HG03378 (cell line): ENCODE measurements at regions not wholly inside any gene's neighbourhood (a gene's known extent, or its start where the extent isn't known, plus 50 kb on each side); places are given as distances from the start of the nearest gene placed in this dataset.

Experiments
- ATAC-seq: cut with Tn5 transposase; IDR thresholded peaks from one replicate; pipeline ENCODE4 v1.9.1; 2021; ENCODE audit warnings: mild to moderate bottlenecking, moderate library complexity; ENCODE audit not compliant: unreplicated experiment

DNA sequence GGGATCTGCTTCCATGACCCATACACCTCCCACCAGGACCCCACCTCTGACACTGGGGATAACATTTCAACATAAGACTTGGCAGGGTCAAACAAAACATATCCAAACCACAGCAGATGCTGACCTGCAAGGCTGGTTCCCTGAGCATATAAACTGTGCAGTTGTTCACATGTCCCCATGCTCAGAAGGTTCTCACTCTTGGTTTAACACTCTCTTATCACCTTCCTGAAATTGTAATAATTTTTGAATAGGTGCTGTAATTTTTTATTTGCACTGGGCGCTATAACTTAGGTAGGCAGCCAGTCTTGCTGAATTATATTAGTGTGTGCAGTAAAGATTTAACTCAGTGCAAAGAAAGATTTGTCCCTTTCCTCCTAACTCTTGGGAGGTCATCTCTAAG lies 824.8 kb upstream of the SOX9 start:
- ATAC-seq = no peak

DNA sequence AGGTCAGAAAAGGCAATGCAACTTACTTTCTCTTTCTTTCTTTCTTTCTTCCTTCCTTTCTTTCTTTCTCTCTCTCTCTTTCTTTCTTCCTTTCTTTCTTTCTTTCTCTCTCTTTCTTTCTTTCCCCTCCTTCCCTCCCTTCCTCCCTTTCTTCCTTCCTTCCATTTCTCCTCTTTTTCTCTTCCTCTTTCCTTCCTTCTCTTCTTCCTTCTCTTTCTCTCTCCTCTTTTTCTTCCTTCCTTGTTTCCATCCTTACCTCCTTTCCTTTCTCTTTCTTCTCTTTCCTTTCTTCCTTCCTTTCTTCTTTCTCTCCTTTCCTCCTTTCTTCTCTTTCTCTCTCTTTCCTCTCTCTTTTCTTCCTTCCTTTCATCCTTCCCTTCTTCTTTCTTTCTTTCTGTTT lies 819.8 kb upstream of the SOX9 start:
- ATAC-seq = no peak

DNA sequence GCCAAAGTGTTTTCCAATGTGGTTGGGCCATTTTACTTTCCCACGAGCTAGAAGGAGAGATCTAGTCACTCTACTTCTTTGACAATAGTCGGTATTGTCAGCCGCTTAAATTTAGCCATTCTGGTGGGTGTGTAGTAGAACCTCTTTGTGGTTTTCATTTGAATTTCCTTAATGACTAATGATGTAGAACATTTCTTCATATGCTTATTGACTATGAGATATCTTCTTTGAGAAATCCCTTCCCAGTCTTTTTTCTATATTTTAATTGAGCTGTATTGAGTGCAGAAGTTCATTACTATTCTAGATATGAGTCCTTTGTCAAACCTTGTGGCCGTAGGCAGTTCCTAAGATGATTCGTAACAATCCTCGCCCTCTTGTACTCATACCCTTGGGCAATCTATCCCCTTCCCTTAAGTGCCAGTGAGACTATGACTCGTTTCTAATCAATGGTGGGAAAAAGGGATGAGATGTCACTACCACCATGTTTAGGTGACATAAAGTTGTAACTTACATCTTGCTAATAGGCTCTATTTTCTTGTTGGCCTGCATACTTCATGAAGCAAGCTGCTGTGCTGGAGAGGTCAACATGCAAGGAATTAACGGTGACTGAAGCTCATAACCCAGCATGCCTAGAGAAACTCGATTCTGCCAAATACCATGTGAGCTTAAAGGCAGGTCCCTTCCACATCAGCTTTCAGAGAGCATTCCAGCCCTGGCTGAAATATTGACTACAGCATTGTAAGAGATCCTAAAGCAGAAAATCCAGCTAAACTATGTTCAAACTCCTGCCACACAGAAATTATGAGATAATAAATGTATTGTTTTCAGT lies 817.9 kb upstream of the SOX9 start:
- no peak for ATAC-seq

DNA sequence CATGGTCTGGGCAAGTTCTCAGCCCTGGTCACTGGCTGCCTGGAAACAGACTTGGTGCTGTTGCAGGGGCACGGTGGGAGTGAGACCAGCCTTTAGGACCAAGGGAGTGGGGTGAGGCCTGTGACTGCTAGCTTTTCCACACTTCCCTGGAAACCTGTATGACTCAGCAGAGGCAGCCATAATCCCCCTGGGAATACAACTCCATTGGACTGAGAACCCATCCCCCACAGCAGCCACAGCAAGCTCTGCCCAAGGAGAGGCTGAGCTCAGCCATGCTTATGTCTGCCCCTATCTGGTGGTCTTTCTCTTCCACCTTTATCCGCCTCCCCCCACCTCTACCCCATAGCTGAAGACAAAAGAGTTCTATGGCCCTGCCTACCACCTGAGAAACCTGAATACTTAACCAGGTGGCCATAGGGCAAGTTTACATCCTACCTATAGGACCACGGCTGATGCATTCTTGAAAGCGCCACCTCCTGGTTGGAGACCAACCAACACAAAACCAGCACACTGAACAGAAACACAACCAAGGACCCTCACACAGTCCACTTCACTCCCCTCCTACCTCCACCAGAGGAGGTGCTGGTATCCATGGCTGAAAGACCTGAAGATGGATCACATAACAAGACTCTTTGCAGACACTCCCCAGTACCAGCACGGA lies 816.2 kb upstream of the SOX9 start:
- no peak for ATAC-seq

DNA sequence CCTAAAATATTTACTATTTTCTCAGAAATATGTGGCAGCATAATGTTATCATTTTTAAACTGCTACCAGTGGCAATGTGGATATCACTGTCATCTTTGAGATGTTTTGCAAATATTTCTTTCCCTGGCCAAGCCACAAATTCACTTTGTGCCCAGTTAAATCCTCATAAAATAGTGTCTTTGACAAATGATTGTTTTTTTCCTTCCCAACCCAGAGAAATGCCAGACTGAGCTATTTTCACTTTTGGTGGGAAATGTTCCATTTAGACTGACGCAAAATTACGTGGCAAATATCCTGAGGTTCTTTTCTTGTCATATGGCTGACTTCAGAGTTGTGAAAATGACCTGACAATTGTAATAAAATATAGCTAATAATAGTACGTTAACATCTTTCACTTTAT lies 807.0 kb upstream of the SOX9 start:
- no peak for ATAC-seq

DNA sequence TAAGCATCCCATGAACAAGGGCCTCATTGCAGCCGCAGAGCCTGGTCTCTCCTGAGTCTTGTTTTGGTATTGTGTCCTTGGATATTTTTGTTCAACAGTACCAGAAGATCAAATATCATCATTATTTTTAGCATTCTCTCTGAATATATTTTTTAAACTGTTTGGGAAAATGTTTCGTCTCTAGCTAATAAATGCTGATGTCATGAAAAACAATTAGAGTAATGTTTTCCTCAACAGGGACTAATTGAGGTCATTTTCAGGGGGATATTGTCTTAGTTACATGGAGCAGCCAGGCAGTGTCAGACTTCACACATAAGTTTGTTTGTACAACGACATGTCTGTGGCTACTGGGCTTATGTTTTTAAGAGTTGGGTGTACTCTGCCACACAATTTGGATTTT lies 805.3 kb upstream of the SOX9 start:
- no peak for ATAC-seq

DNA sequence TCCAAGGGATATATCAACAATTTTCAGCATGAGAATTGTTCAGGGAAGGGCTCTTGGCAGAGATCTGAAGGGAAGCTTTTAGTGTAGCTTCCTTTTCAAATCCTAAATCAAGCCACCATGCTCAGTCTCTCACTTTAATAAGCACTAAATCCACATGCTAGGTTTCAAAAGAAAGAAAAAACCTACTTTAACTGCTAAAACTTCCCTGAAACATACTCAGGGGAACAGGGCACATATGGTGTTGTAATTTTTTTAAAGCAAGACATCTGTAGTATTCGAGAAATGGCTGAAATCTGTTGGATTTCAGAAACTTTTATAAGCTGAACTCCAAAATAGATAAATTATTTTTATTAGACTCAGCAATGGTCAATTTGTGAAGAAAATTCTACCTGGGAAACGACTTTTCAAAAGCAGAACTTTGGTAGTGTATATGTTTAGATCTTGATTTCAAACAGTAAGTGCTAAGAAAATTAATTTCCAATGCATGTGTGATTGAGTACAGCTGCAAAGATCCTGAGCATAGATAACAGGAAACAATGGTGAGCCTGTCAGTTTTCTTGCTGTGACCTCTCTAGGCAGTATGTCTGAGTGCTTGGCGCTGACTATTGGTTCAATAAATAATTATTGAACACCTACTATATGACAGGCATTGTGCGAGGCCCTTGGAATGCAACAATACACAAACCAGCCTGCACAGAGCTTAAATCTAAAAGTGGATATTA lies 804.5 kb upstream of the SOX9 start:
- no peak for ATAC-seq

DNA sequence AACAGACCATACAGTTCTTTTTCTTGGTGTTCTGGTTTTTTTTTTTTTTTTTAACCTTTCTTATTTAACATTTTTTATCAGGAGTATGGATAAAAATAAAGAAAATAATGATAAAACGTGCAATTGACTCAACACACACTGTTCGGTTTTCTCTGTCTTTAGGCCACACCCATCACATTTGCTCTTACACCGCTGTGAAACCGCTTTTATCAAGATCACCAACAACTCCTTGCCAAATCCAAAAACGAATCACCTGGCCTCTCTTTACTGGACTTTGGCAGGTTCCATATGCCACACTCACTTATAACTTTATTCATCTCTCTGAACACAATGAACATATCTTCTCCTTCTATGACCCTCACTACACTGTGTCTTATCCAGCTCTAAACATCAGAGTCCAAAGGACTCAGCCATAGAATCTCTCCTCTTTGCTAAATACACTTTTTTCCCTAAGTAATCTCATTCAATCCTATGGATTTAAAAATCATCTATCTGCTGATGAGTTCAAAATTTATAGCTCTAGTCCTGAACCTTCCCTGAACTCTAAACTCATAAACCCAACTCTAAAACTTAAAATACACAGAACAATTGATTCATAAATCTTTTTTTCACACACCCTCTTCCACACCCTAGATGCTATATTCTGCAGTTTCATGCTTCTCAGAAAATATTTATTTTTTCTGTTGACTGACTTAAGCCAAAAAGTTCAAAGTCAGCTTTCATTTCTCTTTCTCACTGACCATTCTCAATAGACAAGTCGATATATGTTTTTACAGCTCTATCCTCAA lies 800.6 kb upstream of the SOX9 start:
- ATAC-seq = no peak

DNA sequence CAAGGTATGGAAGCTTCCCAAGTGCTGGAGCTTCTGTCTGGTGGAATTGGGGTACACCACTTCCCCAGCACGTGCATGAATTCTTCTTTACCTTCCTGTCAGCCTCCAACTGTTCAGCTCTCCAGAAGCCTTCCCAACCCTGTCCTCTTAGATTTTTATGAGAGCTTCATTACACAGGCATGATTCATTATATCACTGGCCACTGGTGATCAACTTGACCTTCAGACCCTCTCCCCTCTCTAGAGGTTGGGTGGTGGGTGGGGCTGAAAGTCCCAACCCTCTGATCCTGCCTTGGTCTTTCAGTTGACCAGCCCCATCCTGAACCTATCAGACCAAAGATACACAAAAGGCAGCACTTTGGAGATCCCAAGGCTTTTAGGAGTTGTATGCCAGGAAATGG lies 795.7 kb upstream of the SOX9 start:
- no peak for ATAC-seq

DNA sequence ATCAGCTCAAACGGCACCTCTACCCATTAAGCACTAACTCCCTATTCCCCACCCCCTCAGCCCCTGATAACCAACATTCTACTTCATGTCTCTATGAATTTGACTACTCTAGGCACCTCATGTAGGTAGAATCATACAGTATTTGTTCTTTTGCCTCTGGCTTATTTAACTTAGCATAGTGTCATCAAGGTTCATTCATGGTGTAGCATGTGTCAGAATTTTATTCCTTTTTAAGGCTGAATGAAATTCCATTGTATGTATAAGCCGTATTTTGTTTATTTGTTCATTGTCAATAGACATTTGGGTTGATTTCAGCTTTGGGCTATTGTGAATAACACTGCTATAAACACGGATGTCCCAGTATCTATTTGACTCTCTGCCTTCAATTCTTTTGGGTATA lies 794.9 kb upstream of the SOX9 start:
- no peak for ATAC-seq

DNA sequence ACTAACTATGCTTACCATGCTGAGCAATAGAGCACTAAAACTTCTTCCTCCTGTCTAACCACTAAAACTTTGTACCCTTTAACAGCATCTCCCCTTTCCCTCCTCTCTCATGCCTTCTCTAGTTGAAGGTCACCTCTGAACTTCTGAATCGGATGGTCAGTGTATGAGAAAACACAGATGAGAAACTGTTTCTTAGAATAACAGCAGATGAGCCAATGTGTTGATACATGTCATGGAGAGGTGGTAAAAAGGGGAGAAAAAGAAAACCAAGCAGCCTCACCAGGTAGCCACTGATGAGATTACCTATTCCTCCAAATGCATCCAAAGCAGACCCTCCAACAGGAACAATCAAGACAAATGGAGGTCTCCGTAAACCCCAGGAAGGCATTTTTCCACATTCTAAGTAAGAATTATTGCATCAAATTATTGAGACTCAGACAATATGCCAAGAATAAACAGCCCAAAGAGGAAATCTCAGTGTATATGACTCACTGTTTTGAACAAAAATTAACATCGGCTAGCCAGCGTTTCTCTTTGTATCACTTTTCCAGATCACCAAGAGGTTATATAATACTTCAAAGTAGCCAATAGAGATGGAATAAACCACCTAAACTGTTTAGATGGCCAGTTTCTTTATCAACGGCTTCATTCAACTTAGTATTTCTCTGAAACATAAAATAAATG lies 793.3 kb upstream of the SOX9 start:
- ATAC-seq = no peak

DNA sequence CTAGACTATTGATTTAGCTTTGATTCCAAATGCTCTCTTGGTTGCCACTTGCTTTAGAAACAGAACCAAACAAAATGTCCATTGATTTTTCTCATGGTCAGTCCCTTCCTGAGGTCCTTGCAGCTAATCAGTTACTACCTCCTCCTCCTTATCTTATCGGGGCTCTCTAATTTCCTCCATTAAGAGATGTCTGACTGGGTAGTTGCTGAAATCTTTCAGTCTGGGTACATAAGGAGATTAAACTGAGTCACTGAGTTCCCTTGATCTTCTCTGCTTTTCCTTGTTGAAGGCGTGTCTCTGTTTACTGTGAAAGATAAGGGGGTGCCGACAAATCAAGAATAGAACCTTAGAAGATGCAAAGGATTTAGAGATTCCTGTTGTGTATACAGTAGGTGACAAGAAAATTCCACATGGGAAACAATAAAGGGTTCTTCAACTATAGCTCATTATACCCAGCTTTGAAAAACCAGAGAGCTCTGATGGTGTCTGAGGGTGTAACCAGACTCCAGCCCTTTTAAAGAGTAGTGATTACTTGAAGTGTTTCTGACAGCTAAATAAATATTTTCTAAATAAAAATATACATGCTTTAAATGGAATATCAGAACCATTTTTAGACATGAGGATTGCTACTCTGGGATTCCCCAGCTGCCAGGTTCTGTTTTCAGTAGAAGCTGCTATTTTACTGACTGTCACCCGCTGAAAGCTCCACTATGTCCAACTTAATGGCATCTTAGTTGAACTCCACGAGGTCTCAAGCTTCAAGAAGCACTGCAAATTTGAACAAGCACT lies 791.3 kb upstream of the SOX9 start:
- ATAC-seq = no peak

DNA sequence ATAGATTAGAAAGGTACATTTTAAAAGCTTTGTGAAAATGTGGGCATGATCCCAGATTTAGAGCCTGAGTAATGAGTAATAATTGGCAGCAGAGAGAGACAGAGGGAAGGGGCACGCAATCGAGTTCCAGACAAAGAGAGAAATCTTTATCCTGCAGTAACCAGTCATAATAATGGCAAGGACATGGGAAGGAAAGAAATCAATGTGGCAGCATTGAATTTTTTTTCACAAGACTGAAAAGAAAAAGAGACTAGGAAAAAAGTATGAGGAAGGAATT lies 790.8 kb upstream of the SOX9 start:
- ATAC-seq = no peak

DNA sequence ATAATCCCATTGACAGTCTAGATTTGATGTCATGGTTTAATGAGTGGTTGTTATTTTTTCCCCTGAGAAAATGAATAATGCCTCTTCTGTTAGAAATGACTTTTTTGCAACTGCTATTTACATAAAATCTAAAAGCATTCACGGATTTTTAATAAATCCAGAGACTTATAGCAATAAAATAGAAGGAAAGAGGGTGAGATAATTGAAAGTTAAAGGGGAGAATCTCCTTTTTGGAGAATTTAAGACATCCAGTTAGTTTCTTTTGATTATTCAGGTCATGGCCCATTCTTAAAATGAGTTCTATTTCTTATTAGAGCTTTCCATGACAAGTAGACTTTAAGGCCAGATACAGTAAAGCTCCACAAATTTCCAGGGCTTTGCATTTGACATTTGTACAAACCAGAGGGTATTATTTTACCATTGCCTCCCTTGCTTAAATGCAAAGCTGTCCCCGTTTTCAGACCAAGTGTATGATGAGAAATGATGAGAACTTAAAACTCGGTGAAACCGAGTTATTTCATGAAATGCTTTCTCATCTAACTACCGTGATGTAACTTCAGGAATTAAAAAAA lies 789.0 kb upstream of the SOX9 start:
- ATAC-seq = no peak

DNA sequence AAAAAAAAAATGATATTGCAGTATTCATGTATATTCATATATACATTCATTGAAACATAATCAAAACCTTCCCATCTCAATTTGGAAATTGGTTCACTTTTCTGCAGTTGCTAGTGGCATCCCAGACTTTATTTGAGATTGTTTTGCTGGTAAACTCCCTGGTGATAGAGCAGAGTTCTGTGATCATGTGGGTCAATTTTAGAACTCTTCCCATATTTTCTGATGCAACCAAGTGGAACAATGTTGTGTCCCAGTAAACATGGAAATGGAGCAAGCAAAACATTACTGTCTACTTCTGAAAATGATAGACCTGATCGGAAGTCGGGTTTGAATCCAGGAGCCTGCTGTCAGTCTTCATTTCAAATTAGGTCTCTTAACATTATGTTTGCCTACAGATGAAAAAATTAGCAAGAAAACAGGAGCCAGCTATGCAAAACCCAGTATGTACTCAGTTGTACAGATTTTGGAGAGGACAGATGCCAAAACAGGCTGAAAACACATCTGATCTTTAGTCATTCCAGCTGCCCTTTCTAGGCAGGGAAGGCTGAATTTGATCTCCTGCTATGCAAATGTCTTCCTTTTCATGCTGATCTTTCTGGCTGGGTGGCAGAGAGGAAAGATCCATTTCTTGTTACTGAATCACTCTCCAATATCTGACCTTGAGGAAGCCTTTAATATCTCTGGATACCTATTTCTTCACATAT lies 786.6 kb upstream of the SOX9 start:
- ATAC-seq = no peak

DNA sequence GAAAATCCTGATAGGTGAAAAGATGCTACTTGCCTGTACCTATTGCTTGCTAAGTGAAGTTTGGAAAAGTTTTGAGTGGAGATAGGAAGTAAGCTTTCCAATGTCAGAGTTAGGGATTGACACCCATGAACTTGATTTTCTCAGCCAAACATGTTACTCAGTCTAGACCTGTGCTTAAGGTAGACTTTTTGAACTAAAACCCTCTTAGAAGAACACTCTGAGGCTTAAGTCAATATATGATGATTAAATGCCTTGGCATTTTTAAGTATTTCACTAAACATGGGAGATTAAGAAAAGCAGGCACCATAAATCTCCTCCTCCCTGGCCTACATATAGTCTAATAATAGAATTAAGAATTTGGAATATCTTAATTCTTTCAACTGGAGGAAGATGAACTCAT lies 785.6 kb upstream of the SOX9 start:
- no peak for ATAC-seq

DNA sequence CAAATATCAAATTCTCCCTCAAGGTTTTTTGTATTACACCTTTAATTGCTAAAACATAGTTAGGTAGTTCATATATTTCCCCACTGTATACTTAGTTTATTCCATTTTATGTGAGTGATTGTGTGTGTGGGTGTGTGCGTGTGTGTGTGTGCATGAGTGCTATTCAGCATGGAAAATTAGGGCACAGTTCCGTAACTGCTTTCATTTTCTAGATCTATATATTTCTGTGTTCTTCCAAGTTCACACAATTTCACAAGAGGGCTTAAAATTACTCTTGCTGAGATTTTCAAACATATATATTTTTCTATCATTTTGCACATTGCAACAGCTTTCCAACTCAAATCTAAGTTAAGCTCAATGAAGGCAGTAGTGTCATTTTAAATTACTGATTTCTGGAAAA lies 782.9 kb upstream of the SOX9 start:
- ATAC-seq = no peak

DNA sequence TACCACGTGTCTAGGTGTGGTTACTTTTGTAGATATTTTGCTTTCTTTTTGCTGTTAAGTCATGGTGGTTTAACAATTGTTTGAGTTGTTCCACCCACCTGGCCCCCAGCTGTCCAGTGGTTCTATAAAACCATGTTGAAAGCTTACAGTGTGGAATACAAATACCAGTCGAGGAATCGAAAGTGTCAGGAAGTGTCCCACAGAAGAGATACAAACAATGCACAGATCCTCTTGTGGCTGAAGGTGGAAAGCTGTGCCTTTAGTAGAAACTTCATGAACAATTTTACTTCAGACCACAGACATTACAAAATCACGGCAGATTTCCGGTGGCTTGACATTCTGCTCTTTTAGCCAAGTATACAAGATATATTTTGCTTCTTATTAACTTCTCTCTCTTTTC lies 782.4 kb upstream of the SOX9 start:
- ATAC-seq = no peak

DNA sequence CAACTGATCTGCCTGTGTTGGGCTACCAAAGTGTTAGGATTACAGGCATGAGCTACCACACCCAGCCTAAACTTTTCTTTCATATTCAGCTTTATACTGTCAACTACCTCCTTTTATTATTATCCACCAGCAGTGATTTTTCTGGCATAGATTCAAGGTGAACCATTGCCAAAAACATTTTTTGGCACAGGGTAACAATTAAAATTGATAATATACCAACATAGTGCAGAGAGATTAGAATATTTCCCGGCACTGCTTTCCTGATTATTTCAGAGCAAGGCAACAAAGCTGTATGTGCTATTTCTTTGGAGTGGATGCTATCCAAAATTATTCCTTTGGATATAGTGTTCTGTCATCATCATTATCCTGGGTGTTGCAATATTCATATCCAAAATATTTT lies 781.6 kb upstream of the SOX9 start:
- ATAC-seq = no peak
